Stimulated activated CD8-positive, alpha-beta memory T cell treated with anti-CD3 and anti-CD28 coated beads, Interleukin-15, amount 100 ng/mL, for 48 hours (primary cell): ENCODE measurements at regions not wholly inside any gene's neighbourhood (a gene's known extent, or its start where the extent isn't known, plus 50 kb on each side); places are given as distances from the start of the nearest gene placed in this dataset.
"Not testable (repeated sequence)": the region's sequence is repeated elsewhere in the genome, so short reads cannot be mapped to it uniquely, and the experiment has no call there.

Experiments
- DNase-seq, 2 donors: peaks; one replicate each; pipeline ENCODE4 v3.0.0-alpha.2; 2020; ENCODE audit warnings: low read depth in 2 of 2

DNA sequence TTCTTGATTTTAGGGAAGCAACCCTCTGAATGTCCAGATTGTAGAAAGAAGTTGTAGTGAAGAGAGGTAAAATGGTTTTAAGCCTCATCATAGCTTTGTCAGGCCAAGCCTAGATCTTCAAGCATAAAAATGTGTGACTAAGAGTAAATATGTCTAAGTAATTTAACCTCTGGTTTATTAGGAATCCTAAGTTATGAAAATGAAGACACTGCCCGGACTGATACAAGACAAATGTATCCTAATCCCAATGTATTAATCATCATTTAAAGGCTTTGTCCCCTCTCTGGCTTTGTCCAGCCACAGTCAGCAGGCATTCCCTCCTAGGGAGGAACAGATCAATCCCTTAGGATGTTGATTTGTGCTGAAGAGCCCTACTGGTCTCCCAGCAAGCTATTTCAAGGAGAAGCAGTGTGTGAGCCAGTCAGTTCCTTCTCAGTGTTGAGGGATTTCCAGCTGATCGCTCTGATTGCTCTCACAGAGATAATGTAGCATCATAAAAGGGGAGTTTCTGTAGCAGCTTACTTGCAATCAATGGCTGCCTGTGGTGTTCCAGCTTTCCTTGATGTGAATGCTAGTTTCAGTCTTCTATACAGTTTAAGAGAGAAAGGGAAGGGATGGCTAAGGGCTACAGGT lies 796.1 kb downstream of the EPHA4 start:
- no peak for DNase-seq

DNA sequence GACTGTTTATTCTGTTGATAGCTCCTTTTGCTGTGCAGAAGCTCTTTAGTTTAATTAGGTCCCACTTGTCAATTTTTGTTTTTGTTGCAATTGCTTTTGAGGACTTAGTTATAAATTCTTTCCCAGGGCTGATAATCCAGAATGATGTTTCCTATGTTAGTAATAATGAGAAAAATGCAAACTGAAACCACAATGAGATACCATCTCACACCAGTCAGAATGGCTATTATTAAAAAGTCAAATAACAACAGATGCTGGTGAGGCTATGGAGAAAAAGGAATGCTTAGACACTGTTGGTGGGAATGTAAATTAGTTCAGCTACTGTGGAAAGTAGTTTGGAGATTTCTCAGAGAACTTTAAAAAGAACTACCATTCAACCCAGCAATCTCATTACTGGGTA lies 793.0 kb downstream of the EPHA4 start:
- DNase-seq: not testable (repeated sequence)

DNA sequence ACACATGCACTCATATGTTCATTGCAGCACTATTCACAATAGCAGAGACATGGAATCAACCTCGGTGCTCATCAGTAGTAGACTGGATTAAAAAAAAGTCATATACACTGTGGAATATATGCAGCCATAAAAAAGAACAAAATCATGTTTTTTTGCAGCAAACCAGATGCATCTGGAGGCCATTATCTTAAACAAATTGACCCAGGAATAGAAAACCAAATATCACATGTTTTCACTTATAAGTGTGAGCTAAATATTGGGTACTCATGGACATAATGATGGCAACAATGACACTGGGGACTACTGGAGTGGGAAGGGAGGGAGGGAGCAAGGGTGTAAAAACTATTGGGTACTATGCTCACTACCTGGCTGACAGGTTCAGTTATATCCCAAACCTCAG lies 792.6 kb downstream of the EPHA4 start:
- no peak for DNase-seq

GRCh38 chr2:220779931-220780330 lies 792.2 kb downstream of the EPHA4 start:
- no peak for DNase-seq

- no peak for DNase-seq
These were observed 790.4 kb downstream of the EPHA4 start for GRCh38 chr2:220781622-220782241.

DNA sequence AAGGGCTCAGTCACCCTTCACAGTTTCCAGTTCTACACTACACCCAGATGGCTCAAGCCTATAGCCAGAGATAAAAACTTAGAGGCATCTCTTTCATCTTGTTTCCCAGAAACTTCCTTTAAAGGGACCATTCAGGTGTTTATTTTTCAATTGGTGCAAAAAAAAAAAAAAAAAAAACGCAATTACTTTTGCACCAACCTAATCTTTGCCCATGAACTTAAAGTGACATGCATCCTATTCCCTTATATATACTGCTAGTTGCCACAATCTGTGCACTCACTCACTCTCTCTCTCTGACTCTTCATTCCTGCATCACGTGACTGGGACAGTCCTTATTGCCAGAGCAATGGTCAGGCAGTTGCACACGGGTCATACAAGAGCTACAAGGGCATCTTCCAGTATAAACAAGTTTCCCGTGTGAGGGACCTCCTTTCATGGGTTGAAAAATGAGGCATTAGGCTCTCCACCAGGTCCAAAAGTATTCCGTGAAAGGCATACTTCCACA lies 789.4 kb downstream of the EPHA4 start:
- no peak for DNase-seq

DNA sequence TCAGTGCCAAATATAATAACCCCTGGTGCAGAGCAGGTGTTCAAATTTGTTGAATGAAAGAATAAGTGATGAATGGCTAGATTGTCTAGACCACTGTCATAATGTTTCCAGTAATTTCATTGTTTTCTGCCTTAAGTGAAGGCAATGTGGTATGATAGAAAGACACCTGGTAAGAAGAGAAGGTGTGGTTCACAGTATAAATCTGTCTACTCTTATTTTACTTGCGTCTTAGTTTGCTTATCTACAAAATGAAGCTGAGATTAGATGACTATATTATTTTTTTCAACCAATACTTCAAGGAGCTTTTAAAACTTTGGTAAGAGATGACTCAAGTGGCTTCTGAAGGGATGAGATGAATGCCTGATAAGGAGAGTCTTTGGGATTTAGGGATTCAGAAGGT lies 788.4 kb downstream of the EPHA4 start:
- no peak for DNase-seq

DNA sequence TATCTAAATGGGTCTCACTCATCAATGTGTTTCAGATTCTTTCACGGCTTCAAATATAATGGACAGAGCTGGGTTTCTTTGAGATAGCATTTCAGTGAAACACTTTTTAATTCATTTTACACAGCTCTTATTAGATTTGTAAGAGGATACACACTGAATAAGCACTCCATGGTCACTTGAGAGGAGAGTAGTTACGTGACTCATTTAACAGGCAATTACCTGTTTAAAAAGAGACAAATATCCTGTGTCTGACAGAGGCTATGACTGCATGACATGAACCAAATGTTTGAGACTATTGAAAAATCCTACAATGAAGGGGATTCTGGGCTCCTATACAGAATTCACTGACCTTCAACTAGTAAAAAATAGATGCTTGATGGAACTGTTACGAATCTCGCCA lies 786.9 kb downstream of the EPHA4 start:
- no peak for DNase-seq

GRCh38 chr2:220786216-220786615 lies 785.9 kb downstream of the EPHA4 start:
- DNase-seq: no peak

GRCh38 chr2:220787251-220787650 lies 784.9 kb downstream of the EPHA4 start:
- DNase-seq: no peak

DNA sequence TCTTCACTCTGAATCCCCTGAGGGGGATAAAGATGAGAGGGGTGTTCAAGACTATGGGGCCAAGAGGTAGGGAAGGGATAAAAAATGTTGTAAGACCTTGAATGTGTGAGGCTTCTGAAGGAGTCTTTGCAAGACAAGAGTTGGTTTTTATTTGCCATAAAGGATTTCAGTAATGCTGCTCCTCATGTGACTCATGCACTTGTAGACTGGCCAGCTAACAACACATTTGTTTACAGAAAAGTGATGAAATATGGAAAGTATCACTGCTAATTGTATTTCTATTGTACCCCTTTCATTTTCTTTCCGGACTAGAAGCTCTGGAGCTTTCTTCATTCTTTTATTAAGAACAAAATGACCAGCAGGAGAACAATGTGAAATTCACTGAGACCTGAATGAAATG lies 782.1 kb downstream of the EPHA4 start:
- no peak for DNase-seq

DNA sequence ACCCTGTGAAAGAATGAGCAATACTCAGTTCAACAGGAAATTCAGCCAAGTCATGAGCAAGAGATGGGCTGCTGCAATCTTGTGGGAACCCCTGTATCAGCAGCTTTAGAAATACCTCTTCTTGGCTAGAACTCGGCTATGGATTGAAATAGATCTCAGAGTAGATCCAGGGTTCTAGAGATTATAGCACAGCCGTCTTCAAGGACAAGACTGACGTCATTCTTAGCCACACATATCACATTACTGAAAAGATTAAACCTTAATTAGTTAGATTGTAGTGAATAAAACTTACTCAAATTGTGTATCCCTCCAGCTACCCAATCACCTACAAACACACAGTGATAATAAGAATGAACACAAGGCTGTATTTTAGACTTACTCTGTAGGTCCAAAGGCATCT lies 776.4 kb downstream of the EPHA4 start:
- no peak for DNase-seq

- no peak for DNase-seq
These were observed 761.0 kb downstream of the EPHA4 start for GRCh38 chr2:220811115-220811514.

DNA sequence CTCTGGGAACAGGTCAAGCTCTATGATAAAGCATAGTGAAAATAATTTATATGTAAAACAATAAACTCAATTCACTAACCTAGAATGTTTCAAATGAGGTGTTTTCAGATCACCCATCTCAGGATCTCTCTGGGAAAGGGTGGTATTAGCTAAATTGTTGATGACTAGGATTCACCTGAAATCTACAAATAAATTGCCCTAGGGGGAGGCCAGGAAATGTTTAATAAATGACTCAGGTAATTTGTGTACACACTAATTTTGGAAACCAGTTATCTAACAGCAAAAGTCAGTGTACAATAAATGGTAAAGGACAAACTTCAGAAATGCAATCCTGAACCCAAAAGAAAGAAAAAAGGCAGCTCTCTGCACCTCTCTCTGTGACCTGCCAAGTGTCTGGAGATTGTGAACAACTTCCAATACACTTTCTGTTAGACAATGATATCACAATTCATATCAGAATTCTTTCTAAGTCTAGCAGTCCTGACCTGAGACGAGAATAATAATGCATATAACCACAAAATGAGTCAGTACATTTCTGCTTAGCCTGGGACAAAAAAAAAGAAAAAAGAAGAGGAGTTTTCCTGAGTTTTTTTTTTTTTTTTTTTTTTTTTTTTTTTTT lies 760.0 kb downstream of the EPHA4 start:
- DNase-seq: no peak

GRCh38 chr2:220814441-220814840 lies 757.7 kb downstream of the EPHA4 start:
- no peak for DNase-seq

GRCh38 chr2:220815698-220816097 lies 756.4 kb downstream of the EPHA4 start:
- no peak for DNase-seq

- DNase-seq: no peak
These were observed 750.4 kb downstream of the EPHA4 start for GRCh38 chr2:220821683-220822082.

- DNase-seq: not testable (repeated sequence)
These were observed 748.5 kb downstream of the EPHA4 start for GRCh38 chr2:220823590-220823989.

DNA sequence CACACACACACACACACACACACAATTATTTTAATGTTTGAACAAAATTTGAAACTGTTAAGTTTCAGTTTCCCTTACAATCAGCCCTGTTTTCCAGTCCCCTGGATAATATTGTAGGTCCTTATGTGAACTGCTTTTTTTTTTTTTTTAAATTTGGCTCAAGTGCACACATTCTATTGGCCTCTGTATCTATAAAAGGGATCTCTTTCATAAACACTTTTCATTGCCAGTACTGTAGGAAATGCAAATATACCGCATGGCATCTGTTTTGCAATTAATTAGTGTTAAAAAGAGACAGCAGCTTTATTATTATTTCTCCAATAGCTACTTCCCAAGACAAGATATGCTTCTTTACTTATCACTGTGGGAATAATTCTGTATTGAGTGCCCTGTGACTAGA lies 738.7 kb downstream of the EPHA4 start:
- no peak for DNase-seq

- DNase-seq: no peak
These were observed 736.5 kb downstream of the EPHA4 start for GRCh38 chr2:220835583-220835982.

DNA sequence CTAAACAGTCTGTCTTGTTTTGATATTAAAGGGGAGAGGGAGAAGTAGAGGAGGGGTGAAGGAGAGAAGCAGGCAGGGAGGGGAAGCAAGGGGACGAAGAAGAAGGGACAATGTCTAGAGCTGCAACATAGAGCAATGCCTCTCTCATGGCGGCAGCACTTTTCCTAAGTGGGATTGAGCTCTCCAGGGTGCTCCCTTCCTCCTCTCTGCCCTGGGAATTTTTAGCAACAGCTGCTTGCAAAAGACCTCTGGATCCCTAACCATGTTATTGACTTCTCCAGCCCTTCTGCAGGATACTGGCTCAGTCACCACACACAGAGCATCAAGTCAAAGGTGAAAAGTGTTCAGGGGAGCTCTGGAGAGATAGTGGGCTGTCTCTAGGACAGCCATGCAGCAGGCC lies 734.9 kb downstream of the EPHA4 start:
- no peak for DNase-seq

- no peak for DNase-seq
These were observed 729.0 kb downstream of the EPHA4 start for GRCh38 chr2:220842901-220843665.
